Neuronal stem cell (in vitro differentiated cells): ENCODE measurements at regions not wholly inside any gene's neighbourhood (a gene's known extent, or its start where the extent isn't known, plus 50 kb on each side); places are given as distances from the start of the nearest gene placed in this dataset.

Experiments used
- DNase-seq: peaks from one replicate; pipeline ENCODE4 v3.0.0-alpha.2; 2013; ENCODE audit warnings: low spot score
- H2AFZ ChIP-seq: one replicate; pipeline ENCODE4 v1.6.1; 2013; ENCODE audit warnings: mild to moderate bottlenecking, low read length, inconsistent platforms
- H2AK5ac ChIP-seq: 2 replicates; pipeline ENCODE4 v1.6.1; 2013; ENCODE audit warnings: low read depth, mild to moderate bottlenecking, inconsistent platforms, low read length, moderate library complexity, mixed read lengths
- H2BK120ac ChIP-seq: 2 replicates; pipeline ENCODE4 v1.6.1; 2013; ENCODE audit warnings: low read depth, mild to moderate bottlenecking, inconsistent platforms, low read length, moderate library complexity, mixed read lengths
- H2BK12ac ChIP-seq: one replicate; pipeline ENCODE4 v1.6.1; 2013; ENCODE audit warnings: low read length, inconsistent platforms
- H2BK15ac ChIP-seq: 2 replicates; pipeline ENCODE4 v1.6.1; 2013; ENCODE audit warnings: mild to moderate bottlenecking, low read length, inconsistent platforms, mixed read lengths
- H2BK5ac ChIP-seq: one replicate; pipeline ENCODE4 v1.6.1; 2013; ENCODE audit warnings: inconsistent platforms, mild to moderate bottlenecking, low read length, moderate library complexity
- H3K14ac ChIP-seq: one replicate; pipeline ENCODE4 v1.6.1; 2013; ENCODE audit warnings: low read length, inconsistent platforms
- H3K18ac ChIP-seq: 2 replicates; pipeline ENCODE4 v1.6.1; 2013; ENCODE audit warnings: low read length, inconsistent platforms
- H3K23ac ChIP-seq: 2 replicates; pipeline ENCODE4 v1.6.1; 2013; ENCODE audit warnings: low read depth, mild to moderate bottlenecking, mixed read lengths, low read length, inconsistent platforms; ENCODE audit not compliant: poor library complexity
- H3K27ac ChIP-seq: replicated peaks from 3 replicates; pipeline ENCODE4 v1.5.1; 2013; ENCODE audit warnings: low read length, inconsistent platforms
- H3K27me3 ChIP-seq, 3 experiments: 2 replicates each; pipeline ENCODE4 v1.6.1; 2013; ENCODE audit warnings: low read length in 3 of 3, mild to moderate bottlenecking in 2 of 3, inconsistent platforms in 1 of 3, low read depth in 1 of 3, mixed read lengths in 1 of 3, moderate library complexity in 1 of 3; ENCODE audit not compliant: control insufficient read depth in 3 of 3, insufficient read depth in 3 of 3
- H3K36me3 ChIP-seq, 2 donors: replicated peaks in 1 of 2; 2 replicates each; pipeline ENCODE4 v1.6.1; 2013; ENCODE audit warnings: low read length in 2 of 2; ENCODE audit not compliant: control insufficient read depth in 2 of 2, insufficient read depth in 2 of 2
- H3K4ac ChIP-seq: 2 replicates; pipeline ENCODE4 v1.6.1; 2013; ENCODE audit warnings: inconsistent platforms, mild to moderate bottlenecking, low read length, moderate library complexity
- H3K4me1 ChIP-seq, 2 donors: 1 replicate in 1 of 2; 2 replicates in 1 of 2; pipeline ENCODE4 v1.6.1; 2013; ENCODE audit warnings: low read length in 2 of 2, low read depth in 1 of 2; ENCODE audit not compliant: control insufficient read depth in 2 of 2, insufficient read depth in 1 of 2
- H3K4me2 ChIP-seq: one replicate; pipeline ENCODE4 v1.6.1; 2013; ENCODE audit warnings: mild to moderate bottlenecking, low read length, inconsistent platforms; ENCODE audit not compliant: insufficient read depth, poor library complexity, severe bottlenecking
- H3K4me3 ChIP-seq, 2 donors: 2 replicates each; pipeline ENCODE4 v1.5.1; 2013; ENCODE audit warnings: low read length in 2 of 2, mild to moderate bottlenecking in 2 of 2, inconsistent platforms in 1 of 2, moderate library complexity in 1 of 2
- H3K79me1 ChIP-seq: one replicate; pipeline ENCODE4 v1.6.1; 2013; ENCODE audit warnings: low read depth, mild to moderate bottlenecking, inconsistent platforms, low read length, moderate library complexity
- H3K9ac ChIP-seq: one replicate; pipeline ENCODE4 v1.6.1; 2013; ENCODE audit warnings: mild to moderate bottlenecking, low read depth, low read length, inconsistent platforms; ENCODE audit not compliant: poor library complexity
- H3K9me3 ChIP-seq, 2 donors: replicated peaks in 1 of 2; 2 replicates each; pipeline versions ENCODE3 to v1.6.1; 2013; ENCODE audit warnings: low read length in 2 of 2, mild to moderate bottlenecking in 2 of 2, inconsistent platforms in 1 of 2, low read depth in 1 of 2, mixed read lengths in 1 of 2, moderate library complexity in 1 of 2; ENCODE audit not compliant: control insufficient read depth in 2 of 2, insufficient read depth in 1 of 2
- H4K8ac ChIP-seq: one replicate; pipeline ENCODE4 v1.6.1; 2013; ENCODE audit warnings: low read depth, mild to moderate bottlenecking, inconsistent platforms, low read length, moderate library complexity
- H4K91ac ChIP-seq: one replicate; pipeline ENCODE4 v1.6.1; 2013; ENCODE audit warnings: low read length, low read depth, mild to moderate bottlenecking, inconsistent platforms; ENCODE audit not compliant: poor library complexity
- WGBS, 2 donors: extraction: QIAGEN DNeasy Blood & Tissue Kit; methylation state at CpG; one replicate each; pipeline ENCODE4 v1.1.7; 2013; ENCODE audit warnings: missing lambda C conversion rate in 2 of 2, mixed read lengths in 1 of 2; ENCODE audit not compliant: insufficient read length in 2 of 2, insufficient replicate concordance in 1 of 2; ENCODE audit errors: extremely low coverage in 2 of 2; 5-methylcytosine and 5-hydroxymethylcytosine counted together

- Histone ChIP-seq H4K91ac (no peak overlapping the region), H3K23ac (no peak overlapping the region), H2BK120ac (no peak overlapping the region), H3K14ac (no peak overlapping the region), H3K9me3 (no peaks in the 10 kb centered on the region), H3K9ac (no peak overlapping the region), H3K4ac (no peak overlapping the region), H3K4me3 (peak overlapping the region in 1 of 2 donors; percentile 12), H3K4me2 (no peak overlapping the region), H2AFZ (peak overlapping the region; percentile 58), H2BK5ac (no peak overlapping the region), H3K79me1 (no peaks in the 10 kb centered on the region), H2BK12ac (no peak overlapping the region), H2AK5ac (no peak overlapping the region), H3K27ac (no peak overlapping the region), H2BK15ac (no peak overlapping the region), H3K27me3 (no peaks in the 10 kb centered on the region), H3K36me3 (no peaks in the 10 kb centered on the region), H3K4me1 (peaks cover 19 to 34% of the 10 kb centered on the region in 2 donors), H4K8ac (no peak overlapping the region), H3K18ac (peak overlapping the region; percentile 44)
- WGBS, 2 donors, result no CpG with 5 or more reads among the region's 12 CpGs
- DNase-seq, result peak; percentile 17
Measured at GRCh38 chr17:14737984-14738651, 437.2 kb downstream of the HS3ST3B1 start.

- Histone ChIP-seq H2AFZ (no peak overlapping the region), H3K9ac (no peak overlapping the region), H3K4me3 (no peak overlapping the region), H3K23ac (no peak overlapping the region), H2BK5ac (no peak overlapping the region), H3K79me1 (no peaks in the 10 kb centered on the region), H3K36me3 (no peaks in the 10 kb centered on the region), H2BK120ac (no peak overlapping the region), H4K91ac (no peak overlapping the region), H3K18ac (peak overlapping the region; percentile 11), H3K9me3 (no peaks in the 10 kb centered on the region), H2BK15ac (no peak overlapping the region), H2BK12ac (no peak overlapping the region), H3K4ac (no peak overlapping the region), H3K27ac (no peak overlapping the region), H3K14ac (no peak overlapping the region), H2AK5ac (peak overlapping the region; percentile 65), H4K8ac (no peak overlapping the region), H3K4me1 (peaks cover 19 to 34% of the 10 kb centered on the region in 2 donors), H3K27me3 (no peaks in the 10 kb centered on the region), H3K4me2 (no peak overlapping the region)
- no CpG with 5 or more reads among the region's 6 CpGs for WGBS, 2 donors
- no peak for DNase-seq
Measured at GRCh38 chr17:14736631-14737030, 435.8 kb downstream of the HS3ST3B1 start.

GRCh38 chr17:14733376-14733775, 432.5 kb downstream of the HS3ST3B1 start:
- Histone ChIP-seq H4K91ac (no peak overlapping the region), H3K9ac (no peak overlapping the region), H2BK12ac (no peak overlapping the region), H2BK5ac (no peak overlapping the region), H3K27me3 (no peaks in the 10 kb centered on the region), H3K4me2 (no peak overlapping the region), H3K9me3 (no peaks in the 10 kb centered on the region), H3K36me3 (no peaks in the 10 kb centered on the region), H3K4me3 (no peak overlapping the region), H3K23ac (no peak overlapping the region), H4K8ac (no peak overlapping the region), H3K27ac (no peak overlapping the region), H3K4me1 (peaks cover 7 to 13% of the 10 kb centered on the region in 2 donors), H2BK15ac (no peak overlapping the region), H3K18ac (no peak overlapping the region), H2AK5ac (no peak overlapping the region), H2BK120ac (no peak overlapping the region), H2AFZ (no peak overlapping the region), H3K79me1 (no peaks in the 10 kb centered on the region), H3K14ac (no peak overlapping the region), H3K4ac (no peak overlapping the region)
- DNase-seq, result no peak
- WGBS, 2 donors, result no CpG with 5 or more reads among the region's 2 CpGs

- H3K14ac ChIP-seq, result no peak overlapping the region
- WGBS, 2 donors, result no CpG with 5 or more reads among the region's 2 CpGs
- no peaks in the 10 kb centered on the region for H3K79me1 ChIP-seq
- no peak overlapping the region for H2BK12ac ChIP-seq
- H3K4ac ChIP-seq, result no peak overlapping the region
- no peak overlapping the region for H2BK120ac ChIP-seq
- H3K18ac ChIP-seq, result no peak overlapping the region
- no peak for DNase-seq
- H3K9me3 ChIP-seq, result no peaks in the 10 kb centered on the region
- H3K4me3 ChIP-seq, result no peak overlapping the region
- no peaks in the 10 kb centered on the region for H3K27me3 ChIP-seq
- H3K4me2 ChIP-seq, result no peak overlapping the region
- H2BK15ac ChIP-seq, result no peak overlapping the region
- no peak overlapping the region for H4K8ac ChIP-seq
- no peak overlapping the region for H3K9ac ChIP-seq
- H4K91ac ChIP-seq, result no peak overlapping the region
- no peak overlapping the region for H2AFZ ChIP-seq
- H3K4me1 ChIP-seq, result peaks cover 2 to 3% of the 10 kb centered on the region in 2 donors
- H3K36me3 ChIP-seq, result no peaks in the 10 kb centered on the region
- no peak overlapping the region for H3K23ac ChIP-seq
- no peak overlapping the region for H3K27ac ChIP-seq
- no peak overlapping the region for H2BK5ac ChIP-seq
- no peak overlapping the region for H2AK5ac ChIP-seq
Measured at GRCh38 chr17:14732211-14732610, 431.3 kb downstream of the HS3ST3B1 start.
